Peyer's patch (tissue), 4 donors: ENCODE measurements at regions not wholly inside any gene's neighbourhood (a gene's known extent, or its start where the extent isn't known, plus 50 kb on each side); places are given as distances from the start of the nearest gene placed in this dataset.

Experiments used
- DNase-seq, 3 donors: peaks; one replicate each; pipeline ENCODE4 v3.0.0-alpha.2; 2017 to 2019
- H3K27ac ChIP-seq, 4 donors: fragments of 200-600 bp; sonication (generic); one replicate each; pipeline ENCODE4 v1.5.1; 2016 to 2019
- H3K27me3 ChIP-seq, 2 donors: fragments of 200-600 bp; sonication (generic); one replicate each; pipeline ENCODE4 v1.5.1; 2019
- H3K36me3 ChIP-seq, 3 donors: fragments of 200-600 bp; sonication (generic); one replicate each; pipeline ENCODE4 v1.5.1; 2016 to 2019
- H3K4me1 ChIP-seq, 4 donors: fragments of 200-600 bp; sonication (generic); one replicate each; pipeline ENCODE4 v1.5.1; 2016 to 2019
- H3K4me3 ChIP-seq, 4 donors: fragments of 200-600 bp; sonication (generic); 1 replicate in 3 of 4; 2 replicates in 1 of 4; pipeline ENCODE4 v1.5.1; 2016 to 2019; ENCODE audit warnings: mild to moderate bottlenecking in 1 of 4
- H3K9me3 ChIP-seq, 4 donors: fragments of 200-600 bp; sonication (generic); one replicate each; pipeline ENCODE4 v1.5.1; 2016 to 2019; ENCODE audit warnings: mild to moderate bottlenecking in 1 of 4
- CTCF ChIP-seq, 6 experiments: fragments of 450-650 bp in 4 of 6; fragments of 200-600 bp in 2 of 6; sonication (generic) in 1 of 6; IDR thresholded peaks; one replicate each; pipeline ENCODE4 v1.5.1; 2017 to 2019; ENCODE audit warnings: antibody characterized with exemption in 6 of 6, mild to moderate bottlenecking in 3 of 6, moderate library complexity in 1 of 6
- POLR2A ChIP-seq, 2 donors: fragments of 450-650 bp; IDR thresholded peaks; one replicate each; pipeline ENCODE4 v1.5.1; 2017; ENCODE audit warnings: antibody characterized with exemption in 2 of 2, mild to moderate bottlenecking in 2 of 2, moderate library complexity in 2 of 2

- no peak for DNase-seq
- Histone ChIP-seq H3K4me3 (no peak overlapping the region), H3K9me3 (no peaks in the 10 kb centered on the region), H3K27ac (no peak overlapping the region), H3K27me3 (no peaks in the 10 kb centered on the region), H3K36me3 (no peaks in the 10 kb centered on the region), H3K4me1 (no peaks in the 10 kb centered on the region)
- TF ChIP-seq CTCF (IDR thresholded peaks at IDR 0.05): no peak
- TF ChIP-seq POLR2A (IDR thresholded peaks at IDR 0.05): no peak
Measured at GRCh38 chr2:163505281-163505680, 230.5 kb downstream of the FIGN start.

GRCh38 chr2:163493359-163494298 is 242.2 kb downstream of the FIGN start:
- Histone ChIP-seq H3K4me1 (no peaks in the 10 kb centered on the region), H3K27ac (no peak overlapping the region), H3K4me3 (no peak overlapping the region), H3K9me3 (no peaks in the 10 kb centered on the region), H3K27me3 (no peaks in the 10 kb centered on the region), H3K36me3 (no peaks in the 10 kb centered on the region)
- no peak for DNase-seq
- no peak for TF ChIP-seq CTCF (IDR thresholded peaks at IDR 0.05)
- no peak for TF ChIP-seq POLR2A (IDR thresholded peaks at IDR 0.05)

GRCh38 chr2:163491850-163492249 is 244.0 kb downstream of the FIGN start:
- Histone ChIP-seq H3K9me3 (no peaks in the 10 kb centered on the region), H3K36me3 (no peaks in the 10 kb centered on the region), H3K4me1 (no peaks in the 10 kb centered on the region), H3K27me3 (no peaks in the 10 kb centered on the region), H3K27ac (no peak overlapping the region), H3K4me3 (no peak overlapping the region)
- TF ChIP-seq CTCF (IDR thresholded peaks at IDR 0.05): no peak
- no peak for DNase-seq

GRCh38 chr2:163490281-163490680 is 245.5 kb downstream of the FIGN start:
- Histone ChIP-seq H3K36me3 (no peaks in the 10 kb centered on the region), H3K9me3 (no peaks in the 10 kb centered on the region), H3K4me3 (no peak overlapping the region), H3K27me3 (no peaks in the 10 kb centered on the region), H3K4me1 (no peaks in the 10 kb centered on the region), H3K27ac (no peak overlapping the region)
- DNase-seq: no peak
- TF ChIP-seq POLR2A (IDR thresholded peaks at IDR 0.05) (no peak), CTCF (IDR thresholded peaks at IDR 0.05) (no peak)

- no peak for TF ChIP-seq POLR2A (IDR thresholded peaks at IDR 0.05)
- TF ChIP-seq CTCF (IDR thresholded peaks at IDR 0.05): no peak
- H3K4me3 ChIP-seq: no peak overlapping the region
- no peaks in the 10 kb centered on the region for H3K36me3 ChIP-seq
- H3K4me1 ChIP-seq: no peaks in the 10 kb centered on the region
- H3K9me3 ChIP-seq: no peaks in the 10 kb centered on the region
- H3K27me3 ChIP-seq: no peaks in the 10 kb centered on the region
- no peak for DNase-seq
- no peak overlapping the region for H3K27ac ChIP-seq
Measured at GRCh38 chr2:163481515-163481914, 254.3 kb downstream of the FIGN start.
